GM19238 (cell line): ENCODE measurements at regions not wholly inside any gene's neighbourhood (a gene's known extent, or its start where the extent isn't known, plus 50 kb on each side); places are given as distances from the start of the nearest gene placed in this dataset.

ENCODE experiments used
- DNase-seq: peaks from one replicate; pipeline ENCODE4 v3.0.0; 2011; ENCODE audit warnings: low spot score; ENCODE audit not compliant: insufficient read length

GRCh38 chr20:22407237-22408193 is 176.9 kb downstream of the FOXA2 start:
- no peak for DNase-seq

GRCh38 chr20:22404419-22405170 is 179.8 kb downstream of the FOXA2 start:
- no peak for DNase-seq

GRCh38 chr20:22403632-22404361 is 180.6 kb downstream of the FOXA2 start:
- DNase-seq: no peak

GRCh38 chr20:22403022-22403631 is 181.2 kb downstream of the FOXA2 start:
- DNase-seq: no peak

- DNase-seq: no peak
Observed at GRCh38 chr20:22402550-22402949, 181.8 kb downstream of the FOXA2 start.

- no peak for DNase-seq
Observed at GRCh38 chr20:22400440-22400839, 183.9 kb downstream of the FOXA2 start.

GRCh38 chr20:22394583-22394982 is 189.8 kb downstream of the FOXA2 start:
- no peak for DNase-seq

- no peak for DNase-seq
Observed at GRCh38 chr20:22390543-22390903, 193.8 kb downstream of the FOXA2 start.

- DNase-seq: no peak
Observed at GRCh38 chr20:22389836-22390542, 194.4 kb downstream of the FOXA2 start.

GRCh38 chr20:22387452-22387851 is 196.9 kb downstream of the FOXA2 start:
- DNase-seq: no peak

- DNase-seq: no peak
Observed at GRCh38 chr20:22386306-22386623, 198.1 kb downstream of the FOXA2 start.

- no peak for DNase-seq
Observed at GRCh38 chr20:22385602-22386305, 198.6 kb downstream of the FOXA2 start.

- no peak for DNase-seq
Observed at GRCh38 chr20:22384978-22385377, 199.4 kb downstream of the FOXA2 start.

- DNase-seq: no peak
Observed at GRCh38 chr20:22383156-22383555, 201.2 kb downstream of the FOXA2 start.

- no peak for DNase-seq
Observed at GRCh38 chr20:22382742-22383141, 201.6 kb downstream of the FOXA2 start.

- DNase-seq: no peak
Observed at GRCh38 chr20:22381812-22382416, 202.5 kb downstream of the FOXA2 start.

GRCh38 chr20:22379472-22379871 is 204.9 kb downstream of the FOXA2 start:
- DNase-seq: no peak

GRCh38 chr20:22374678-22375590 is 209.4 kb downstream of the FOXA2 start:
- no peak for DNase-seq

GRCh38 chr20:22374066-22374465 is 210.3 kb downstream of the FOXA2 start:
- DNase-seq: no peak
